ENCODE measurements at regions not wholly inside any gene's neighbourhood (a gene's known extent, or its start where the extent isn't known, plus 50 kb on each side); places are given as distances from the start of the nearest gene placed in this dataset.
"Not testable (repeated sequence)": the region's sequence is repeated elsewhere in the genome, so short reads cannot be mapped to it uniquely, and the experiment has no call there.

- intact Hi-C loops (cut with micrococcal nuclease; ENCODE audit: unreplicated experiment), result loop anchor here (2.0 kb wide), 1 partner anchor 174 kb away; no protein-coding TSS in a partner anchor
- DNase-seq, result no peak
- Histone ChIP-seq H3K36me3 (ENCODE audit: control insufficient read depth, insufficient read depth, low read length) (no peaks in the 10 kb centered on the region), H3K9me3 (no peaks in the 10 kb centered on the region), H3K4me1 (no peaks in the 10 kb centered on the region), H3K27me3 (replicated peaks; ENCODE audit: control insufficient read depth, insufficient read depth, low read length) (no peaks in the 10 kb centered on the region), H3K4me3 (ENCODE audit: low read depth, low read length) (no peak overlapping the region)
- Mint-ChIP-seq H3K4me1 (ENCODE audit: low read depth, unreplicated experiment) (no peaks in the 10 kb centered on the region), H3K4me3 (ENCODE audit: unreplicated experiment) (no peak overlapping the region), H3K36me3 (ENCODE audit: insufficient read depth, unreplicated experiment) (no peaks in the 10 kb centered on the region), H3K27ac (ENCODE audit: unreplicated experiment) (no peak overlapping the region), H3K27me3 (ENCODE audit: insufficient read depth, unreplicated experiment) (no peaks in the 10 kb centered on the region), H3K9me3 (ENCODE audit: unreplicated experiment) (no peaks in the 10 kb centered on the region)
- POLR2A ChIA-PET, result no interaction called here
- BruUV-seq (replicated peaks), result no TSS peak
- no peak for TF ChIP-seq CTCF (IDR thresholded peaks at IDR 0.05; ENCODE audit: insufficient read depth in 1 of 2, low read depth in 1 of 2, low read length in 1 of 2, severe bottlenecking in 1 of 2, unreplicated experiment in 1 of 2)
- CTCF ChIA-PET, result no interaction called here
Measured at GRCh38 chr1:73452522-73452921, 745.5 kb downstream of the LRRIQ3 start.

DNA sequence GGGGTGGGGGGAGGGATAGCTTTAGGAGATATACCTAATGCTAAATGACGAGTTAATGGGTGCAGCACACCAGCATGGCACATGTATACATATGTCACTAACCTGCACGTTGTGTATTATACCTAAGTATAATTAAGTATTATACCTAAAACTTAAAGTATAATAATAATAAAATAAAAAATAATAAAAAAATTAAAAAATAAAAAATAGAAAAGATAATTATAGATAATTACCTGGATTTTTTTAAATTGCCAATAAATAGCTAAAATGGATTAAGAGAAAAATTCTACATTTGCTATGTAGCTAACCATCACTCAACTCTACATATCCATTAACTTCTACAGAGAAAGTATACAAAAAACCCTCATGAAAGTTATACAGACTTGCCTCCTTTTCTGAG is 747.3 kb downstream of the LRRIQ3 start:
- DNase-seq; BruUV-seq (replicated peaks); H3K4me3 Mint-ChIP-seq (ENCODE audit: unreplicated experiment); intact Hi-C loops (cut with micrococcal nuclease; ENCODE audit: unreplicated experiment); H3K36me3 ChIP-seq (ENCODE audit: control insufficient read depth, insufficient read depth, low read length); H3K27me3 Mint-ChIP-seq (ENCODE audit: insufficient read depth, unreplicated experiment); POLR2A ChIA-PET; H3K4me1 ChIP-seq; H3K9me3 ChIP-seq; H3K4me1 Mint-ChIP-seq (ENCODE audit: low read depth, unreplicated experiment); H3K9me3 Mint-ChIP-seq (ENCODE audit: unreplicated experiment); H3K27ac Mint-ChIP-seq (ENCODE audit: unreplicated experiment); H3K4me3 ChIP-seq (ENCODE audit: low read depth, low read length); H3K27me3 ChIP-seq (replicated peaks; ENCODE audit: control insufficient read depth, insufficient read depth, low read length); H3K36me3 Mint-ChIP-seq (ENCODE audit: insufficient read depth, unreplicated experiment); CTCF ChIA-PET: not testable (repeated sequence)

- ChIA-PET POLR2A (no interaction called here), CTCF (no interaction called here)
- no peaks in the 10 kb centered on the region for H3K36me3 ChIP-seq (ENCODE audit: control insufficient read depth, insufficient read depth, low read length)
- no peaks in the 10 kb centered on the region for H3K9me3 Mint-ChIP-seq (ENCODE audit: unreplicated experiment)
- no peak overlapping the region for H3K27ac Mint-ChIP-seq (ENCODE audit: unreplicated experiment)
- H3K4me1 Mint-ChIP-seq (ENCODE audit: low read depth, unreplicated experiment), result no peaks in the 10 kb centered on the region
- H3K9me3 ChIP-seq, result no peaks in the 10 kb centered on the region
- no peaks in the 10 kb centered on the region for H3K27me3 ChIP-seq (replicated peaks; ENCODE audit: control insufficient read depth, insufficient read depth, low read length)
- intact Hi-C loops (cut with micrococcal nuclease; ENCODE audit: unreplicated experiment), result no loop called here
- DNase-seq, result no peak
- TF ChIP-seq CTCF (IDR thresholded peaks at IDR 0.05; ENCODE audit: insufficient read depth in 1 of 2, low read depth in 1 of 2, low read length in 1 of 2, severe bottlenecking in 1 of 2, unreplicated experiment in 1 of 2), result no peak
- H3K27me3 Mint-ChIP-seq (ENCODE audit: insufficient read depth, unreplicated experiment), result no peaks in the 10 kb centered on the region
- no peaks in the 10 kb centered on the region for H3K4me1 ChIP-seq
- H3K4me3 ChIP-seq (ENCODE audit: low read depth, low read length), result no peak overlapping the region
- BruUV-seq (replicated peaks), result no TSS peak
- no peak overlapping the region for H3K4me3 Mint-ChIP-seq (ENCODE audit: unreplicated experiment)
- H3K36me3 Mint-ChIP-seq (ENCODE audit: insufficient read depth, unreplicated experiment), result no peaks in the 10 kb centered on the region
Measured at GRCh38 chr1:73411479-73411878, 786.5 kb downstream of the LRRIQ3 start.

DNA sequence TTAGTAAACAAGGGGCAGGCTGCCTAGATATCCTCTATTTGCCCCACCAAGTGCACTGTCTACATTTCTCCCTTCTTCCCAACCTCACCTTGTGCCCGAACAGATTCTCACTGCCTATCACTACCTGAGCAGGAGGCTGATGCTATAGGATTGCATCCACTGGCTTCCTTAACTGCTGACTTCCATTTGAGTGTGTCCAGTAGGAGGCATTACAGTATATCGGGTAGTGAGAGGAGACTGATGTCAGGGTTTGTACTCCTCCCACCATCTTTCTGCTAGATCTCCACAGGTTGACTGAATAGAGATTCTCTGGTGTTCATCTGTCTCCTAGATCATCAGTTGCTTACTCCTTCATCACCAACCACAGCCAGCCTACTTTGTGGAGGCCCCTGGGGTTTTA is 796.3 kb downstream of the LRRIQ3 start:
- Histone ChIP-seq H3K36me3 (ENCODE audit: control insufficient read depth, insufficient read depth, low read length) (no peaks in the 10 kb centered on the region), H3K4me1 (no peaks in the 10 kb centered on the region), H3K27me3 (replicated peaks; ENCODE audit: control insufficient read depth, insufficient read depth, low read length) (no peaks in the 10 kb centered on the region), H3K4me3 (ENCODE audit: low read depth, low read length) (no peak overlapping the region), H3K9me3 (no peaks in the 10 kb centered on the region)
- no TSS peak for BruUV-seq (replicated peaks)
- ChIA-PET CTCF (no interaction called here), POLR2A (no interaction called here)
- no peaks in the 10 kb centered on the region for H3K36me3 Mint-ChIP-seq (ENCODE audit: insufficient read depth, unreplicated experiment)
- intact Hi-C loops (cut with micrococcal nuclease; ENCODE audit: unreplicated experiment), result loop anchor here (5.0 kb wide), 1 partner anchor 276 kb away; no protein-coding TSS in a partner anchor
- no peak overlapping the region for H3K27ac Mint-ChIP-seq (ENCODE audit: unreplicated experiment)
- H3K4me1 Mint-ChIP-seq (ENCODE audit: low read depth, unreplicated experiment), result no peaks in the 10 kb centered on the region
- no peaks in the 10 kb centered on the region for H3K27me3 Mint-ChIP-seq (ENCODE audit: insufficient read depth, unreplicated experiment)
- no peak overlapping the region for H3K4me3 Mint-ChIP-seq (ENCODE audit: unreplicated experiment)
- DNase-seq, result no peak
- H3K9me3 Mint-ChIP-seq (ENCODE audit: unreplicated experiment), result no peaks in the 10 kb centered on the region
- no peak for TF ChIP-seq CTCF (IDR thresholded peaks at IDR 0.05; ENCODE audit: insufficient read depth in 1 of 2, low read depth in 1 of 2, low read length in 1 of 2, severe bottlenecking in 1 of 2, unreplicated experiment in 1 of 2)
